IMR-90 (cell line): ENCODE measurements at regions not wholly inside any gene's neighbourhood (a gene's known extent, or its start where the extent isn't known, plus 50 kb on each side); places are given as distances from the start of the nearest gene placed in this dataset.

Experiments used
- CEBPB ChIP-seq: IDR thresholded peaks from 2 replicates; pipeline ENCODE4 v1.6.1; 2012; ENCODE audit warnings: low read depth, low read length, improper control_type of control experiment
- CHD1 ChIP-seq: IDR thresholded peaks from 2 replicates; pipeline ENCODE4 v1.6.1; 2012; ENCODE audit warnings: low read depth, low read length, improper control_type of control experiment
- CTCF ChIP-seq: conservative IDR thresholded peaks from 2 replicates; pipeline ENCODE4 v1.5.1; 2012; ENCODE audit warnings: mild to moderate bottlenecking, low read depth, low read length, improper control_type of control experiment
- FOS ChIP-seq: fragments of 150-350 bp; IDR thresholded peaks from 2 replicates; pipeline ENCODE4 v1.6.1; 2016; ENCODE audit warnings: low read depth, low read length
- MAFK ChIP-seq: IDR thresholded peaks from 2 replicates; pipeline ENCODE4 v1.6.1; 2012; ENCODE audit warnings: low read depth, low read length, improper control_type of control experiment
- NFE2L2 ChIP-seq: fragments of 150-350 bp; IDR thresholded peaks from 2 replicates; pipeline ENCODE4 v1.6.1; 2016; ENCODE audit warnings: low read depth, mild to moderate bottlenecking, low read length
- POLR2A ChIP-seq: IDR thresholded peaks from 2 replicates; pipeline ENCODE4 v1.6.1; 2012; ENCODE audit warnings: mild to moderate bottlenecking, low read depth, low read length
- RAD21 ChIP-seq: IDR thresholded peaks from 2 replicates; pipeline ENCODE4 v1.6.1; 2012; ENCODE audit warnings: low read length, improper control_type of control experiment
- RCOR1 ChIP-seq: IDR thresholded peaks from 2 replicates; pipeline ENCODE4 v1.6.1; 2012; ENCODE audit warnings: mild to moderate bottlenecking, low read length, improper control_type of control experiment; ENCODE audit not compliant: insufficient replicate concordance
- RFX5 ChIP-seq: IDR thresholded peaks from 2 replicates; pipeline ENCODE4 v1.8.0; 2012; ENCODE audit warnings: low read depth, mild to moderate bottlenecking, low read length, moderate library complexity
- SMC3 ChIP-seq: fragments of 150-350 bp; IDR thresholded peaks from 2 replicates; pipeline ENCODE4 v1.6.1; 2016; ENCODE audit warnings: low read depth, mild to moderate bottlenecking, antibody characterized with exemption, low read length, moderate library complexity
- USF2 ChIP-seq: fragments of 150-350 bp; IDR thresholded peaks from 2 replicates; pipeline ENCODE4 v1.6.1; 2017; ENCODE audit warnings: mild to moderate bottlenecking, antibody characterized with exemption, low read length, low read depth
- TF ChIP-seq, protein P1 (sequence below): fragments of 150-350 bp; IDR thresholded peaks from 2 replicates; pipeline ENCODE4 v1.6.1; 2016; ENCODE audit warnings: low read depth, mild to moderate bottlenecking, low read length, moderate library complexity, borderline replicate concordance

- TF ChIP-seq SMC3 (no peak), CTCF (no peak), NFE2L2 (no peak), RAD21 (no peak), FOS (no peak), CEBPB (no peak), MAFK (no peak), USF2 (no peak), POLR2A (no peak), RFX5 (no peak), RCOR1 (no peak), CHD1 (no peak)
- TF ChIP-seq, protein P1, sequence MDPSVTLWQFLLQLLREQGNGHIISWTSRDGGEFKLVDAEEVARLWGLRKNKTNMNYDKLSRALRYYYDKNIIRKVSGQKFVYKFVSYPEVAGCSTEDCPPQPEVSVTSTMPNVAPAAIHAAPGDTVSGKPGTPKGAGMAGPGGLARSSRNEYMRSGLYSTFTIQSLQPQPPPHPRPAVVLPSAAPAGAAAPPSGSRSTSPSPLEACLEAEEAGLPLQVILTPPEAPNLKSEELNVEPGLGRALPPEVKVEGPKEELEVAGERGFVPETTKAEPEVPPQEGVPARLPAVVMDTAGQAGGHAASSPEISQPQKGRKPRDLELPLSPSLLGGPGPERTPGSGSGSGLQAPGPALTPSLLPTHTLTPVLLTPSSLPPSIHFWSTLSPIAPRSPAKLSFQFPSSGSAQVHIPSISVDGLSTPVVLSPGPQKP: no peak
These were observed 209.3 kb upstream of the PRNP start for GRCh38 chr20:4476903-4477500.
